ENCODE measurements at regions not wholly inside any gene's neighbourhood (a gene's known extent, or its start where the extent isn't known, plus 50 kb on each side); places are given as distances from the start of the nearest gene placed in this dataset.

DNA sequence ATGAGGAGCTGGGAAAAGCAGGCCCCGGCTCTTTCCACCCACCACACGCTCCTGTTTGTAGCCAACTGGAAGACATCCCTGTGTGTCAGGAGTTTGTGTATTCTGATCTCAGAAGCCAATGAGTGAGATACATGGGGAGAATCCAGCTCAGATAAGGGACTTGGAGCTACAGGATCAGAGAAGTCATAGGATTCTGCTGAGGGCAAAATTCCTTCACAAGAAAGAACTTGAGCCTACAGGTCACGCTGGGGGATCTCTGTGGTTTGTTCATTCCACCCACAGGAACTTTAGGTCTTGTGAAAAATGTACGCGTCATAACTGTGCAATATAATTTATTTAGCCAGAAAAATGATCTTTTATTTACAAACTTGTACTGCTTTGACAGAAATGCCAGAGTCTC is 80.1 kb upstream of the SMIM21 start:
- H3K4me1 ChIP-seq (ENCODE audit: control insufficient read depth, extremely low read depth, insufficient read depth, low read length): no peaks in the 10 kb centered on the region
- no peak for TF ChIP-seq EZH2 (IDR thresholded peaks at IDR 0.05; ENCODE audit: low read length, missing control alignments)
- TF ChIP-seq, protein P1, sequence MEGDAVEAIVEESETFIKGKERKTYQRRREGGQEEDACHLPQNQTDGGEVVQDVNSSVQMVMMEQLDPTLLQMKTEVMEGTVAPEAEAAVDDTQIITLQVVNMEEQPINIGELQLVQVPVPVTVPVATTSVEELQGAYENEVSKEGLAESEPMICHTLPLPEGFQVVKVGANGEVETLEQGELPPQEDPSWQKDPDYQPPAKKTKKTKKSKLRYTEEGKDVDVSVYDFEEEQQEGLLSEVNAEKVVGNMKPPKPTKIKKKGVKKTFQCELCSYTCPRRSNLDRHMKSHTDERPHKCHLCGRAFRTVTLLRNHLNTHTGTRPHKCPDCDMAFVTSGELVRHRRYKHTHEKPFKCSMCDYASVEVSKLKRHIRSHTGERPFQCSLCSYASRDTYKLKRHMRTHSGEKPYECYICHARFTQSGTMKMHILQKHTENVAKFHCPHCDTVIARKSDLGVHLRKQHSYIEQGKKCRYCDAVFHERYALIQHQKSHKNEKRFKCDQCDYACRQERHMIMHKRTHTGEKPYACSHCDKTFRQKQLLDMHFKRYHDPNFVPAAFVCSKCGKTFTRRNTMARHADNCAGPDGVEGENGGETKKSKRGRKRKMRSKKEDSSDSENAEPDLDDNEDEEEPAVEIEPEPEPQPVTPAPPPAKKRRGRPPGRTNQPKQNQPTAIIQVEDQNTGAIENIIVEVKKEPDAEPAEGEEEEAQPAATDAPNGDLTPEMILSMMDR (conservative IDR thresholded peaks at IDR 0.05 in 1 of 2, IDR thresholded peaks at IDR 0.05 in 1 of 2; ENCODE audit: low read depth in 1 of 2, low read length in 2 of 2): no peak
- H2AFZ ChIP-seq (ENCODE audit: low read length): no peak overlapping the region
- no peak overlapping the region for H3K4me3 ChIP-seq (replicated peaks in 1 of 4; ENCODE audit: control extremely low read depth in 1 of 4, insufficient read depth in 1 of 4, low read depth in 3 of 4, low read length in 4 of 4)
- H3K27me3 ChIP-seq (ENCODE audit: control insufficient read depth, insufficient read depth, low read length): no peaks in the 10 kb centered on the region
- peak; percentile 16 to 56 for DNase-seq (ENCODE audit: low read depth in 2 of 2)
- no peaks in the 10 kb centered on the region for H3K36me3 ChIP-seq (ENCODE audit: control insufficient read depth, insufficient read depth, low read length)
- no peaks in the 10 kb centered on the region for H3K79me2 ChIP-seq (ENCODE audit: control insufficient read depth, insufficient read depth, low read length)
- no peak overlapping the region for H3K27ac ChIP-seq (ENCODE audit: insufficient read depth, low read length)
- no peak overlapping the region for H3K9ac ChIP-seq (ENCODE audit: insufficient read depth, low read length)
- no peaks in the 10 kb centered on the region for H4K20me1 ChIP-seq (ENCODE audit: control insufficient read depth, extremely low read depth, insufficient read depth, low read length)
- H3K9me3 ChIP-seq (ENCODE audit: control insufficient read depth, insufficient read depth, low read depth, low read length): no peaks in the 10 kb centered on the region
- no peak overlapping the region for H3K4me2 ChIP-seq (ENCODE audit: extremely low read depth, insufficient read depth, low read length)

DNA sequence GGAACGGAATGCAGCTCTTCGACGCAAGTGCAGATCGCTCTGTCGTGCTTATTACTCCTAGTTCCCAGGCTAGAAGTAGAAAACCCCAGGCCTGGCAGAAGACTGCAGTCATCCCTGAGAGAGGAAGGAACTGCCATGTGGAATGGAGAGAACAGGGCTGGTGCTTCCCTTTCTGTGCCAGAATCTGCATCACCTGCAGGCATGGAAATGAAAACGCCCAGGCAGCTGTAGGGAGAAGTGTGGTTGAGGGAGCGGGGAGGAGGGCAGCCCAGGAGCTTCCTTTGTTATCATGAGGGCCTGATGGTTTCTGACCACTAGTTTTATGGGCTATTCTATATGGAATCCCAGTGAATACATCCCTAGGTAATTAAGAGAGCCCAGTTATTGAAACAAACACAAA is 79.4 kb upstream of the SMIM21 start:
- no peak overlapping the region for H3K4me3 ChIP-seq (replicated peaks in 1 of 4; ENCODE audit: control extremely low read depth in 1 of 4, insufficient read depth in 1 of 4, low read depth in 3 of 4, low read length in 4 of 4)
- H2AFZ ChIP-seq (ENCODE audit: low read length): no peak overlapping the region
- H3K4me2 ChIP-seq (ENCODE audit: extremely low read depth, insufficient read depth, low read length): no peak overlapping the region
- H3K27me3 ChIP-seq (ENCODE audit: control insufficient read depth, insufficient read depth, low read length): no peaks in the 10 kb centered on the region
- H4K20me1 ChIP-seq (ENCODE audit: control insufficient read depth, extremely low read depth, insufficient read depth, low read length): no peaks in the 10 kb centered on the region
- TF ChIP-seq, protein P1 (conservative IDR thresholded peaks at IDR 0.05 in 1 of 2, IDR thresholded peaks at IDR 0.05 in 1 of 2; ENCODE audit: low read depth in 1 of 2, low read length in 2 of 2): no peak
- no peak for TF ChIP-seq EZH2 (IDR thresholded peaks at IDR 0.05; ENCODE audit: low read length, missing control alignments)
- no peaks in the 10 kb centered on the region for H3K9me3 ChIP-seq (ENCODE audit: control insufficient read depth, insufficient read depth, low read depth, low read length)
- H3K9ac ChIP-seq (ENCODE audit: insufficient read depth, low read length): no peak overlapping the region
- H3K79me2 ChIP-seq (ENCODE audit: control insufficient read depth, insufficient read depth, low read length): no peaks in the 10 kb centered on the region
- DNase-seq (ENCODE audit: low read depth in 2 of 2): no peak
- no peak overlapping the region for H3K27ac ChIP-seq (ENCODE audit: insufficient read depth, low read length)
- H3K36me3 ChIP-seq (ENCODE audit: control insufficient read depth, insufficient read depth, low read length): no peaks in the 10 kb centered on the region
- H3K4me1 ChIP-seq (ENCODE audit: control insufficient read depth, extremely low read depth, insufficient read depth, low read length): no peaks in the 10 kb centered on the region

DNA sequence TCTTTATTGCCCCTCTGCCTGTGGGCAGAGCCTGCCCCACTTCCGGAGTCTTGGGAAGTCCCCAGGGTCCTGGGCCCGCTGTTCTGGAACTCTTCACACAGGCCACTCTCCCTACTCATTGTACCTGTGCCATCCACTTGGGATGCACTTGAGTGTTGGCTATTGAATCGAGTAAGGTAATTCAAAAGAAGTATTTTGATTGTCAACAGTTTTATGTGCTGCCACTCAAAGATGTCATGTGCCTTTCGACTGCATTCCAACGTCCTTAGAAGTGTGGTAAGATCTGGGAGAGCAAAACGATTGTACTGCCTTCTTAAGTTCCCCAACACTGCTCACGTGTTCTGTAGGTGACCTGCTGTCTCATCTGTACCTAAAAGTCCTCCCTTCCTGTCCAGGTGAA is 77.0 kb upstream of the SMIM21 start:
- Histone ChIP-seq H3K36me3 (ENCODE audit: control insufficient read depth, insufficient read depth, low read length) (no peaks in the 10 kb centered on the region), H3K79me2 (ENCODE audit: control insufficient read depth, insufficient read depth, low read length) (no peaks in the 10 kb centered on the region), H3K9me3 (ENCODE audit: control insufficient read depth, insufficient read depth, low read depth, low read length) (no peaks in the 10 kb centered on the region), H3K4me2 (ENCODE audit: extremely low read depth, insufficient read depth, low read length) (no peak overlapping the region), H4K20me1 (ENCODE audit: control insufficient read depth, extremely low read depth, insufficient read depth, low read length) (no peaks in the 10 kb centered on the region), H3K9ac (ENCODE audit: insufficient read depth, low read length) (no peak overlapping the region), H3K4me3 (replicated peaks in 1 of 4; ENCODE audit: control extremely low read depth in 1 of 4, insufficient read depth in 1 of 4, low read depth in 3 of 4, low read length in 4 of 4) (no peak overlapping the region), H2AFZ (ENCODE audit: low read length) (no peak overlapping the region), H3K27me3 (ENCODE audit: control insufficient read depth, insufficient read depth, low read length) (no peaks in the 10 kb centered on the region), H3K4me1 (ENCODE audit: control insufficient read depth, extremely low read depth, insufficient read depth, low read length) (no peaks in the 10 kb centered on the region), H3K27ac (ENCODE audit: insufficient read depth, low read length) (no peak overlapping the region)
- DNase-seq (ENCODE audit: low read depth in 2 of 2): no peak
- TF ChIP-seq, protein P1 (conservative IDR thresholded peaks at IDR 0.05 in 1 of 2, IDR thresholded peaks at IDR 0.05 in 1 of 2; ENCODE audit: low read depth in 1 of 2, low read length in 2 of 2): no peak
- TF ChIP-seq EZH2 (IDR thresholded peaks at IDR 0.05; ENCODE audit: low read length, missing control alignments): no peak

Data from fibroblast of lung (primary cell).